PC-9 (cell line): ENCODE measurements at regions not wholly inside any gene's neighbourhood (a gene's known extent, or its start where the extent isn't known, plus 50 kb on each side); places are given as distances from the start of the nearest gene placed in this dataset.

Experiments used
- CTCF ChIP-seq: fragments of 200-600 bp; sonication (generic); conservative IDR thresholded peaks from 2 replicates; pipeline ENCODE4 v1.6.1; 2017; ENCODE audit warnings: mixed run types, antibody characterized with exemption, mild to moderate bottlenecking, moderate library complexity
- EZH2 ChIP-seq: fragments of 200-600 bp; sonication (generic); IDR thresholded peaks from 2 replicates; pipeline ENCODE4 v1.8.0; 2017; ENCODE audit warnings: antibody characterized with exemption, low read depth

GRCh38 chr4:179894066-179894778 lies 2349.0 kb upstream of the TENM3 start:
- TF ChIP-seq CTCF (no peak), EZH2 (no peak)
